Cerebellar cortex (tissue), 1 donor: ENCODE measurements at regions not wholly inside any gene's neighbourhood (a gene's known extent, or its start where the extent isn't known, plus 50 kb on each side); places are given as distances from the start of the nearest gene placed in this dataset.
"Not testable (repeated sequence)": the region's sequence is repeated elsewhere in the genome, so short reads cannot be mapped to it uniquely, and the experiment has no call there.

Experiments
- DNase-seq: peaks from one replicate; pipeline ENCODE4 v3.0.0-alpha.2; 2015; ENCODE audit warnings: low spot score

- DNase-seq: no peak
Observed at GRCh38 chr4:154164931-154165839, 326.4 kb downstream of the DCHS2 start.

DNA sequence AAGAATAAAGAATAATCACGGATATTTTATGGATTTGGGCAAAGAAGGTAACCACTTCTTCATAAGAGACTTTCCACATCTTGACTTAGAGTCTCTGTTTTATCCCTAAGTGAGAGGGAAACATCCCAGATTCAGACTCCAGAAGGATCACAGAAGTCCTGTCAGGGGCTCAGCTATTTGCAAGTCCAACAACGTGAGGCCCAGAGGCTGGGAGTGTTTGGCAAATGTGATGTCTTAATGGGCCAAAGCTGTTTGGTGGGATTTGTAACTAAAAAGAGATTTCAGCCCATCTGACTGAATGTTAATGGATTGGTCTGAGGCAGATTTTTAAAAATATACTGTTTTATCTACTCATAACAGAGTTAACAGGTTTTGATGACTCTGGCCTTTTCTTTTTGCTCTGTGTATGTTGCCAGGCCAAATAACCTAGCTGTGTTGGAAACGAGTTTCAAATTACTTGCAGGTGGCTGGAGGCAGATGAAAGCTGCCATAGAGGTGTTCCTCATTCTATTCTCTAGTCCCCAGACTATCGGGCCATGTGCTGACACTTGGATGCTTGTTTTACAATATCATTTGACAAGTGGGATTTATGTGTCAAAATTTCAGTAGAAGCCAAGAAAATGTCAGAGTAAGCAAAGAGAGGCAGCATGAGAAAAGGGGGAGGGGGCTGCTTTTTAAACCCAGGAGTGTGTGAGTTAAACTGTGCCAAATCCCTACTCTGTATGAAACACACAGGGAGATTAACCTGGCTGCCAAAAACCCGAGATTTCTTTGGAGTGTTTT is 330.9 kb downstream of the DCHS2 start:
- no peak for DNase-seq

DNA sequence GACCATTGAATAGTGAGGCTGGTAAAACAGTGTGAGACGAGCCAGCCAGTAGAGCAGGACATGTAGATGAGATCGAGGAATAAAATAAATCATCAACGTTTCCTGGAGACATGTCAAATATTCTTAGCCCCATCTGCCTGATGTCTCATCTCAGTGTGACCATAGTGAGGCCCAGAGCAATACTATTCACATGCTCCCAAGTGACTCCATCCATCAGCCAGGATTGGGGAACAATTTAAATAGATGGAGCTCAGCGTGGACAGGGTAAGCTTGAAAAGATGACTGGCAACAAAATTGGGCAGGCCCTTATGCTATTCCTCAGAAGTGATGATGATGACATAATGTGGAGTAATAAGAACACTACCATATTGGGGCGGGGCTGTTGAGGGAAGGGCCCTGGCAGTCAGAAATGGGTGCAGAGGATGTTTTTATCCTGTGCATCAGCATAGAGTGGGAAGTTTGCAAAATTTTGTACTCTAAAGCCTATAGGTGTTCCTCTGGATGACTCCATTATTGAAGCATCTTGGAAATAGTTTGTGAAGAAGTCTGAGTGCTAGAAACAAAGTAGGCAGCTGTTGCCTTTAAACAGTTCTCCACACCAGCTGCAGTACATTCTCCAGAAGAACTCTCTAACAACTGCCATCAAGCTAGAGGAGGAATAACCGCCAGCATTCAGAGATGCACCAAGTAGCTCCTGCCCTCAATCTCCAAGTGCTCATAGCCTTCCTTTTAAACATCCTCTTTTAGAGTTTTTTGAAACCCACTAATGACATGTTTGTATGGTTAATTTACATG is 333.0 kb downstream of the DCHS2 start:
- no peak for DNase-seq

GRCh38 chr4:154152546-154152945 is 339.1 kb downstream of the DCHS2 start:
- no peak for DNase-seq

GRCh38 chr4:154149236-154149635 is 342.4 kb downstream of the DCHS2 start:
- not testable (repeated sequence) for DNase-seq

DNA sequence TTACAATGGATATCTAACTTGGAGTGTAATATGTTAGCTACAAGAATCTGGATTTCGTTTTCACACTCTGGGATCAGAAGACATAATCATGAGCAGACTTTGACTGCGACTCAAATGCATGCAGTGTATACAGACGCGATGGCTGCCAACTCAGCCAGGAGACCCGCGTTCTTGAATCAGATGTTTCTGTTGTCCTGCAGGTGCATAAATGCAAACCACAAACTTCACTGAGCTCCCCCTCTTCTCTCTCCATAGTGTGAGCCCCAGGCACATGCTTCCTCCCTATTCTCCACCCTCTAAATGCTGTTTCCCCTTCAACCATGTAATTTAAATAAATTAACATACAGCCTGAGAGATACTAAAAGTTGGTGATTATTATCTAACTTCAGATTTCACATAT is 347.9 kb downstream of the DCHS2 start:
- DNase-seq: no peak

DNA sequence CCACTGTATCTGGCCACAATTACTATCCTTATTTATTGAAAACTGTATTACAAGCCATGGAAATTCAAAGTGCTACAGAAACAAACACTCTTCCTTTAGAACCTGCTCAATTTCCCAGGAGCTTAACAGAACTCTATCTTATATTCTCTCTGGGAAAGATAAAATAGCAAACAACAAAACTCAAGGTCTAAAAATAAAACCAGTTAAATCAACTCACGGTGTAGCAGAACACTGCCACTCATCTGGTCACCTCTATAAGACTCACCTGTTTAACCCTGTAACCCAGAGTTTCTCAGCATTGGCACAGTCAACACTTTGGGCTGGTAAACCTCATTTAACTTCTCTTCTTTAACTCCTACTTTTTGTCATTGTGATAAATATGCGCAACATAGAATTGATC is 348.9 kb downstream of the DCHS2 start:
- DNase-seq: no peak

DNA sequence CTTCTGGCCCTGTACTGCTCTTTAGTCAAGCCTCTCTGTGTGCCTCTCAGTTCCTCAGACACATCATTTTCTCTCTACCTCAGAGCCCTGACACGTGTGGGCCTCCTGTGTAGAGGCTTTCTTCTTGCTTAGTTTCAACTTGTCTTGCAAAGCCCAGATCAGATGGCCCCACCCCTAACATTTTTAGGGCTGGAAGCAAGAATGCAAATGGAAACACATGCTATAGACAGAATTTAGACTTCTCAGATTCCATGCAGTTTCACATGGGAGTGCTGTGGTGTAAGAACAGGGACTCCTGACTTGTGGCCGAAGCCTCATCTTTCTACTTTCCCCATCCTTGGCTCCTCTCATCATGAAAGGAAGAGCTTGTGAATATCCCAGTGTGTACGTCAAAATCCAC is 350.7 kb downstream of the DCHS2 start:
- DNase-seq: no peak

DNA sequence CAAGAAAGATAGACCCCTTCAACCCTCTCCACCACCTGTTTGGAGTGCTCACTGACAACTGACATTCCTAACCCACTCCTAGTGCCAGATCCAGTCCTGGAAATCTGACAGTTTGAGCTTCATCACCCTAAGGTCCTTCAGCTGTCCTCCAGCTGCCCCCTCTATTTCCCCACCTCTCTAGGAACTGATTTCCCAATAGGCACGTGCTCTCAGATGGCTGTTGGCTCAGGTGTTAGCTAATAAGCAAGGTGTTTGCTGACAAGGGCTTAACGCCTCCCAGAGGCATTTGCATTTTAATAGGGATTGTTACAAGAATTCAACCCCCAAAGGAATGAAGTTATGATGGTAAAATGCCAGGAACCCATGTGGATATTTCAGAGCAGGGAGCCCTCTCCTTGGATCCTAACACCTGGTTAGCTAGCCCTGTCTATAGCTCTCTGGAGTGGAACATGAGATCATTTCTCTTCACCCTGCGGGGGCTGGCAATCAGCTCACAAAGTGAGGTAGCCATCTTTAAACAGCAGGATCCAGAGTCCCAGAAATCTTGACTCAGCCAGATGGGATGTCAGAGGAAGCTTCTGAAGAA is 348.5 kb upstream of the SFRP2 start:
- no peak for DNase-seq

- DNase-seq: no peak
Observed at GRCh38 chr4:154135576-154135975, 346.7 kb upstream of the SFRP2 start.

DNA sequence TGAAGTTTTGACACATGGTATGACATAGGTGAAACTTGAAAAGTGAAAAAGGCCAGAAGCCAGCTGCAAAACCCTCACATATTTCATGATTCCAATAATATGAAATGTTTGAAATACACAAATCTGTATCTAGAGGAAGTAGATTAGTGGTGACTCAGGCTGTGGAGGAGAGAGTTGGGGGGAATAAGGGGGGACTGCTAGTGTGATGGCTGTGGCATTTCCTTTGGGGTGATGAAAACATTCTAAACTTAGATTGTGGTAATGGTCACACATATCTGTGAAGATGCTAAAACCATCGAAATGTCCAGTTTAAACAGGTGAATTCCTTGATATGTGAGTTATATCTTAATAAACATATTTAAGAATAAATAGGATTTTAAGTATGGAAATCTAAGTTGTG is 343.5 kb upstream of the SFRP2 start:
- no peak for DNase-seq

DNA sequence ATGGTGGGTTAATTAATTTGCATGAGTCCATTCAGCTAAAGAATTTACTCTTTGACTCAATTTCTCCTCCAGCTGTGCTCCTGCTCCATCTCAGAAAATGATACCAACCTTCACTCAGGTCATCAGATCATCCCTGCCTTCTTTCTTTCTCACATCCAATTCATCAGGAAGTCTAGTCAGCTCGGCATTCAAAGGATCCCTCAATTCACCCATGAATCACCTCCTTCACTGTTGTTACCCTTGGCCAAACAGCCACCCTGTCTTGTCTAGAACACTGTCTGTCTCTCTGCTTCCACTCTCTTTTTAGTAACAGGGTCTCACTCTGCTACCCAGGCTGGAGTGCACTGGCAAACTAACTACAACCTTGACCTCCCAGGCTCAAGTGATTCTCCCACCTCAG is 337.4 kb upstream of the SFRP2 start:
- DNase-seq: no peak

GRCh38 chr4:154125340-154125739 is 336.5 kb upstream of the SFRP2 start:
- DNase-seq: no peak

- no peak for DNase-seq
Observed at GRCh38 chr4:154124539-154125255, 335.8 kb upstream of the SFRP2 start.

DNA sequence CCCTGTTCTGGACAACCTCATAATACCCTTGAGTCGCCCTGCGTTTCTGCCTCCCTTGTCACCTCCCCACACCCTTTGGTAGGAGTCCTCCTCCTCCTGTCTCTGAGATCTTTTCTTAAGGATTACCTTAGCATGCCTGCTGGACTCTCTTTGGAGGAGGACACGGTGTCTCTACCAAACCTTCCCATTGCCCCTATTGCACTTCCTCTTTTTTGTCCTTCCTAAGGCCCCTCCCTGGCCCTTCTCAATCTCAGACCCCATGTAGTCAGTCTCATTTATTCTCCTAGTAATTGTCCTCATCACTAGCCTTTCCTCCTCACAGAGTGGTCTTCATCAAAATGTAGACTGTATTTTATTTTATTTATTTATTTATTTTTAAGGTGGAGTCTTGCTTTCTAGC is 335.0 kb upstream of the SFRP2 start:
- DNase-seq: no peak

GRCh38 chr4:154120690-154121345 is 331.9 kb upstream of the SFRP2 start:
- no peak for DNase-seq

GRCh38 chr4:154120006-154120676 is 331.3 kb upstream of the SFRP2 start:
- no peak for DNase-seq

GRCh38 chr4:154119317-154119716 is 330.4 kb upstream of the SFRP2 start:
- no peak for DNase-seq

- DNase-seq: not testable (repeated sequence)
Observed at GRCh38 chr4:154117726-154118125, 328.8 kb upstream of the SFRP2 start.

- DNase-seq: no peak
Observed at GRCh38 chr4:154107337-154107736, 318.5 kb upstream of the SFRP2 start.
